Keratinocyte (primary cell): ENCODE measurements at regions not wholly inside any gene's neighbourhood (a gene's known extent, or its start where the extent isn't known, plus 50 kb on each side); places are given as distances from the start of the nearest gene placed in this dataset.

Source experiments
- DNase-seq: peaks from one replicate; pipeline ENCODE4 v3.0.0-alpha.2; 2011; ENCODE audit warnings: low read depth, missing footprints, low spot score
- FAIRE-seq: peaks from 2 replicates; lab custom pipeline; 2011; peaks lifted over from hg19 to GRCh38; lab: Jason Lieb, UNC
- H2AFZ ChIP-seq: 2 replicates; pipeline ENCODE4 v1.6.0; 2012; ENCODE audit warnings: low read length, control low read depth, inconsistent platforms; ENCODE audit not compliant: control insufficient read depth
- H3K27ac ChIP-seq: 2 replicates; pipeline ENCODE4 v1.5.1; 2011; ENCODE audit warnings: low read length; ENCODE audit not compliant: control insufficient read depth, insufficient read depth
- H3K27me3 ChIP-seq: 3 replicates; pipeline ENCODE4 v1.6.0; 2011; ENCODE audit warnings: low read length; ENCODE audit not compliant: control insufficient read depth, insufficient read depth; ENCODE audit errors: extremely low read depth
- H3K36me3 ChIP-seq, 2 experiments: 2 replicates in 1 of 2; 3 replicates in 1 of 2; pipeline ENCODE4 v1.5.1; 2011; ENCODE audit warnings: low read length in 2 of 2, mild to moderate bottlenecking in 1 of 2; ENCODE audit not compliant: control insufficient read depth in 2 of 2, insufficient read depth in 2 of 2; ENCODE audit errors: extremely low read depth in 1 of 2
- H3K4me1 ChIP-seq: 3 replicates; pipeline ENCODE4 v1.5.1; 2011; ENCODE audit warnings: low read length; ENCODE audit not compliant: control insufficient read depth, insufficient read depth; ENCODE audit errors: extremely low read depth
- H3K4me2 ChIP-seq: 3 replicates; pipeline ENCODE4 v1.6.0; 2011; ENCODE audit warnings: low read depth, low read length; ENCODE audit not compliant: control insufficient read depth, insufficient read depth; ENCODE audit errors: extremely low read depth
- H3K4me3 ChIP-seq, 3 experiments: fragments of 200-600 bp in 1 of 3; sonication (generic) in 1 of 3; 2 replicates in 2 of 3; 3 replicates in 1 of 3; pipeline ENCODE4 v1.5.1; 2011 to 2016; ENCODE audit warnings: low read length in 3 of 3, mild to moderate bottlenecking in 3 of 3, control low read depth in 2 of 3, inconsistent platforms in 1 of 3, low read depth in 1 of 3, mixed read lengths in 1 of 3, mixed run types in 1 of 3, moderate library complexity in 1 of 3; ENCODE audit not compliant: control insufficient read depth in 2 of 3, insufficient read depth in 2 of 3; ENCODE audit errors: extremely low read depth in 1 of 3
- H3K79me2 ChIP-seq: 2 replicates; pipeline ENCODE4 v1.6.0; 2012; ENCODE audit warnings: low read length; ENCODE audit not compliant: control insufficient read depth, insufficient read depth
- H3K9ac ChIP-seq: 3 replicates; pipeline ENCODE4 v1.6.0; 2011; ENCODE audit warnings: low read length; ENCODE audit not compliant: control insufficient read depth, insufficient read depth; ENCODE audit errors: extremely low read depth
- H3K9me1 ChIP-seq: 3 replicates; pipeline ENCODE4 v1.6.0; 2011; ENCODE audit warnings: low read length; ENCODE audit not compliant: control insufficient read depth, insufficient read depth; ENCODE audit errors: extremely low read depth
- H3K9me3 ChIP-seq: 2 replicates; pipeline ENCODE4 v1.5.1; 2012; ENCODE audit warnings: low read depth, low read length; ENCODE audit not compliant: control insufficient read depth
- H4K20me1 ChIP-seq: 3 replicates; pipeline ENCODE4 v1.6.0; 2011; ENCODE audit warnings: low read length; ENCODE audit not compliant: control insufficient read depth, insufficient read depth; ENCODE audit errors: extremely low read depth
- EZH2 ChIP-seq: IDR thresholded peaks from one replicate; pipeline ENCODE4 v1.6.1; 2012; ENCODE audit warnings: inconsistent platforms, mild to moderate bottlenecking, low read length, moderate library complexity
- dilution Hi-C: fragments of 300-500 bp; cut with MboI; formaldehyde crosslinking; loops from one replicate; pipeline ENCODE4 v1.7.0; 2020; ENCODE audit warnings: low sequenced_read_pairs; ENCODE audit not compliant: extremely low pct_ligation_motif_present
- TF ChIP-seq, protein P1 (sequence below), 3 experiments: IDR thresholded peaks in 1 of 3; conservative IDR thresholded peaks in 1 of 3; optimal IDR thresholded peaks in 1 of 3; 2 replicates in 2 of 3; 3 replicates in 1 of 3; pipeline versions ENCODE3 to v1.5.1; 2011; ENCODE audit warnings: low read length in 3 of 3, mild to moderate bottlenecking in 3 of 3, moderate library complexity in 2 of 3, control low read depth in 1 of 3, inconsistent platforms in 1 of 3; ENCODE audit not compliant: insufficient read depth in 2 of 3; ENCODE audit errors: extremely low read depth in 1 of 3

DNA sequence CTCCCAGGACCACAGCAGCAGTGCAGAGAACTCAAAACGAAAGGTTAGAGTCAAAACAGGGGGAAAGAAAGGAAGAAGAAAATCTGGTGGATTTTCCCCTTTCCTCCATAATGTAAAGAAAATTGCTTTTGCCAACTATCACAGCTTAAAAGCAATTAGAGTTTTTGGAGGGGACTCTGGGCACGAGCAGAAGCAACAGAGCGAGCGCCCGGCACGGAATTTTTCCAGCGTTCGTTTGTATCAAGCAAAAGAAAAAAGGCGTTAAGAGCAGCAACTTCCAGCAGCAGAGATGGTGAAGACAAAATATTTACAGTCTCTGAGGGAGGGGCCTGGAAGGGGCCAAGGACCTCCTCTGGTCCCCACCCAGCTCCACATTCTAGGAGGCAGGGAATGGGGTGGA lies 174.9 kb upstream of the LINGO1 start:
- H3K9me1 ChIP-seq = no peaks in the 10 kb centered on the region
- dilution Hi-C loops = no loop called here
- H2AFZ ChIP-seq = no peak overlapping the region
- no peak for DNase-seq
- no peaks in the 10 kb centered on the region for H3K9me3 ChIP-seq
- FAIRE-seq = no peak
- H3K9ac ChIP-seq = no peak overlapping the region
- no peaks in the 10 kb centered on the region for H3K4me1 ChIP-seq
- no peak overlapping the region for H3K27ac ChIP-seq
- no peaks in the 10 kb centered on the region for H3K36me3 ChIP-seq
- H3K4me2 ChIP-seq = no peak overlapping the region
- H4K20me1 ChIP-seq = no peaks in the 10 kb centered on the region
- TF ChIP-seq, protein P1, sequence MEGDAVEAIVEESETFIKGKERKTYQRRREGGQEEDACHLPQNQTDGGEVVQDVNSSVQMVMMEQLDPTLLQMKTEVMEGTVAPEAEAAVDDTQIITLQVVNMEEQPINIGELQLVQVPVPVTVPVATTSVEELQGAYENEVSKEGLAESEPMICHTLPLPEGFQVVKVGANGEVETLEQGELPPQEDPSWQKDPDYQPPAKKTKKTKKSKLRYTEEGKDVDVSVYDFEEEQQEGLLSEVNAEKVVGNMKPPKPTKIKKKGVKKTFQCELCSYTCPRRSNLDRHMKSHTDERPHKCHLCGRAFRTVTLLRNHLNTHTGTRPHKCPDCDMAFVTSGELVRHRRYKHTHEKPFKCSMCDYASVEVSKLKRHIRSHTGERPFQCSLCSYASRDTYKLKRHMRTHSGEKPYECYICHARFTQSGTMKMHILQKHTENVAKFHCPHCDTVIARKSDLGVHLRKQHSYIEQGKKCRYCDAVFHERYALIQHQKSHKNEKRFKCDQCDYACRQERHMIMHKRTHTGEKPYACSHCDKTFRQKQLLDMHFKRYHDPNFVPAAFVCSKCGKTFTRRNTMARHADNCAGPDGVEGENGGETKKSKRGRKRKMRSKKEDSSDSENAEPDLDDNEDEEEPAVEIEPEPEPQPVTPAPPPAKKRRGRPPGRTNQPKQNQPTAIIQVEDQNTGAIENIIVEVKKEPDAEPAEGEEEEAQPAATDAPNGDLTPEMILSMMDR (optimal IDR thresholded peaks at IDR 0.05 in 1 of 3, IDR thresholded peaks at IDR 0.05 in 1 of 3, conservative IDR thresholded peaks at IDR 0.05 in 1 of 3; ENCODE audit: extremely low read depth in 1 of 3, insufficient read depth in 2 of 3, low read length in 3 of 3) = no peak
- TF ChIP-seq EZH2 = no peak
- H3K79me2 ChIP-seq = no peaks in the 10 kb centered on the region
- H3K27me3 ChIP-seq = peaks cover 3% of the 10 kb centered on the region
- no peak overlapping the region for H3K4me3 ChIP-seq

DNA sequence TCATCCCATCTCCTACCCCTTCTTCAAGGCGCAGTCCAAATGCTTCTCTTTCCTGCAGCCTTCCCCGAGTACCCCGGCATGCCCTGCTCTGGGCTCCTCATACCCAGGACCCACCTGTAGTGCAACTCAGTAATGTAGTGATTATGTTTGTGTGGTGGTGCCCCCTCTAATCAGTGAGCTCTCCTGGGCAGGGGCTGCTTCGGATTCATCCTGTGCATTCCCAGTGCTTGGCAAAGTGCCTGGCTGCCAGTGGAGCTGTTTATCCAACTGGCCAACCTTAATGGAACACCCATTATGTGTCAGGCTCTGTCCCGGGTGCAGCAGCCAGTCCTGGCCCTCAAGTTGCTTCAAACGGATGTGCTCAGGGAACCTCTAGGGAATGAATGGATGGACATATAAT lies 174.4 kb upstream of the LINGO1 start:
- DNase-seq (no peak), FAIRE-seq (no peak)
- no peaks in the 10 kb centered on the region for H3K79me2 ChIP-seq
- H3K4me1 ChIP-seq = no peaks in the 10 kb centered on the region
- H3K4me2 ChIP-seq = no peak overlapping the region
- no peaks in the 10 kb centered on the region for H4K20me1 ChIP-seq
- no peaks in the 10 kb centered on the region for H3K36me3 ChIP-seq
- dilution Hi-C loops = no loop called here
- no peaks in the 10 kb centered on the region for H3K9me3 ChIP-seq
- H3K9me1 ChIP-seq = no peaks in the 10 kb centered on the region
- H3K9ac ChIP-seq = no peak overlapping the region
- no peak overlapping the region for H3K4me3 ChIP-seq
- no peak overlapping the region for H3K27ac ChIP-seq
- peaks cover 3% of the 10 kb centered on the region for H3K27me3 ChIP-seq
- TF ChIP-seq EZH2 = no peak
- TF ChIP-seq, protein P1 (optimal IDR thresholded peaks at IDR 0.05 in 1 of 3, IDR thresholded peaks at IDR 0.05 in 1 of 3, conservative IDR thresholded peaks at IDR 0.05 in 1 of 3; ENCODE audit: extremely low read depth in 1 of 3, insufficient read depth in 2 of 3, low read length in 3 of 3) = no peak
- no peak overlapping the region for H2AFZ ChIP-seq
